Inflammatory macrophage treated with lipopolysaccharide for 4 hours (primary cell): ENCODE measurements at regions not wholly inside any gene's neighbourhood (a gene's known extent, or its start where the extent isn't known, plus 50 kb on each side); places are given as distances from the start of the nearest gene placed in this dataset.
A peak's percentile ranks its signal among the peaks of the same experiment; 100 is the strongest.

ENCODE experiments used
- DNase-seq: peaks from one replicate; pipeline ENCODE4 v3.0.0-alpha.2; 2020

- DNase-seq: no peak
Observed at GRCh38 chr19:30172613-30173242, 199.5 kb upstream of the ZNF536 start.

DNA sequence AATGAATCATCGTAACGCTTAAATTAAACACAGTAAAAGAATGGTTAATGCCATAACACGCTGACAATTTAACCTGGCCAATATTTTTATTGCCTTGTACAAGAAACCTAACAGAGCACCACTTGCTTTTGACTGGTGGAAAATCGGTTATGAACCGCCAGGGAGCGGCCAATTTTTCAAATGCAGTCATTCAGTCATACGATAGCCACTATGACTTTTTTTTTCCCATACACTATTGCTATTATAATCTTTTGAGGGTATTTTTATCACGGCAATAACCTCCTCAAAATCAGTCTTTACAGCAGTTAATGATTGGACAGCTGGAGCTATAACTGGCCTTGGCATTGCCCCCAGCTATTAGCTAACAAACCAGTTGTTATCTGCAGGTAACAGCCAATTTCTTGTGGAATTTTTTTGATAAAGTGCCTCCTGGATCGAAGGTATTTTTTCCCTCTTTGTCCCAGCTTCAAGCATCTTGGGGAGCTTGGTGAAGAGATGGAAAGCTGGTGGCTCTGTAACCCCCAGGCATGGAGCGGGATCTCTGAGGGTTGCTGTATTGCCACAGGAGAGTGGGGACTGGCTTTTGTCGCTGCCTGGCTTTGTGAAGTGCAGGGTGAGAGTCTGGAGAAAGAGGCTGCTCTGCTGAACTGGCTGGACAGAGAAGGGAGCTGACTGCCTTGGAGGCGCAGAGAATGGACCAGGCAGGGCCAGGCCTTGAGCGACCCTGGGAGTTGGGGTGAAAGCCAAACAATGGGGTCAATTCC is 198.4 kb upstream of the ZNF536 start:
- no peak for DNase-seq

GRCh38 chr19:30174357-30174645 is 197.9 kb upstream of the ZNF536 start:
- DNase-seq: no peak

DNA sequence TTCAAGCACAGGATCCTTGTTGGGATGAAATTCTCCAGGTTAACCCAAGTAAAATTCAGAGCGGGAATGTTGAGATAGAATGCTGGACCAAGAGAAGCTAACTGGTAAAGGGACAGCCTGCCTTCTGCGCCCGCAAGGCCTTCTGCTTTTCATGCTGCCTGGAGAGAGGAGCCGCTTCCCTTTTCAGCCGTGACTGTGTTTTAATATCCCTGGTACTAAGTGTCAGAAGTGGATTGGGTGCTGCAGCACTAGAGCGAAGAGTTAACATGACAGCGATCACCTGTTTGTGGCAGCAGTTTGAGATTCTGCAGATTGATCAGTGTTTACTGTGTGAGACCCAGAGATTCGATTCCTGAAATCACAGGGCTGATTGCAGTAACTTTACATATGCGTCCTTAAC is 197.4 kb upstream of the ZNF536 start:
- no peak for DNase-seq

GRCh38 chr19:30175987-30176386 is 196.2 kb upstream of the ZNF536 start:
- no peak for DNase-seq

GRCh38 chr19:30178721-30179402 is 193.3 kb upstream of the ZNF536 start:
- DNase-seq: no peak

GRCh38 chr19:30180691-30181090 is 191.5 kb upstream of the ZNF536 start:
- no peak for DNase-seq

DNA sequence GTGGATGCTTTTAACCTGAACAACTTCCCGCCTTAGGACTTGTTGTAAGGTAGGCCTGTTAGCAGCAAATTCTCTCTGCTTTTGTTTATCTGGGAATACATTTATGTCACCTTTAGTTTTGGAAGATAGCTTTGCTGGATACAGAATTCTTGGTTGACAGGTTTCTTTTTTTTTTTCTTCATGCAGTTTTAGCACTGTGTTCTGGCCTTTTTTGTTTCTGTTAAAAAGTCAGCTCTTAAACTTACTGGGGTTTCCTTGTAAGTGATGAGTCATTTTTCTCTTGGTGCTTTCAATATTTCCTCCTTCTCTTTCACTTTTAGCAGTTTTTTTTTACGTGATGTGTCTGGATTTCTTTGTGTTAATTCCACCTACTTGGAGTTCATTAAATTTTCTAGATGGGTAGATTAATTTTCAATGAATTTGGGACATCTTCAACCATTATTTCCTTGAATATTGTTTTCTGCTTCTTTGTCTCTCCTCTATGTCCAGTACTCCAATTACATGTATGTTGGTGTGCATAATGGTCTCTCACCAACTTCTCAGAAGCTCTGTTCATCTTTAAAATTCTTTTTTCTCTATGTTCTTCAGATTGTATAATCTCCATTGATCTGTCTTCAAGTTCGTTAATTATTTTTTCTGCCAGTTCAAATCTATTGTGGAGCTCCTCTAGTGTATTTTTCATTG is 188.2 kb upstream of the ZNF536 start:
- no peak for DNase-seq

DNA sequence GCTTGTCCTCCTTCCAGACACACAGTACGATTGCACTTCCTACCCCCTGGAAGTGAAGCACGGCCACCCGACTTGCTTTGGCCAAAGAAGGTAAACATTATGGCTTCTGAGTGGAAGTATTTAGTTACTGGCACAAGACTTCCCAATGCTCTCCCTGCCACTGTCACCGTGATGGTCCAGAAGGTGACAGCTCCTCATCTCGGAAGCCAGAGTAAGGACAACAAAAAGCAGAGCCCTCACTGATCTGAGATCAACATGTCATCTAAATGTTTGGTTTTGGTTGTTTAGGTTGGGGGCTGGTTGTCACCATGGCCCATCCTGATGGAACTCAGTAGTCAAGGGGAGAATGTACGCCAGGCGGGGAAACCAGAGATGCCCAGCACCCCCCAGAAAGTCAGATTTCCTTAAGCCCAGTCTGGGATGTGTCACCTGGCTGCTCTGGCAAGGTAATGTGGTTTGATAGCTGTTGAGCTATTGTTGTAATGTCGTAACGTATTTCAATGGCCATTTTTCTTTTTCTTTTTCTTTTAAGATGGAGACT is 170.1 kb upstream of the ZNF536 start:
- DNase-seq: no peak

GRCh38 chr19:30204721-30205120 is 167.5 kb upstream of the ZNF536 start:
- no peak for DNase-seq

- no peak for DNase-seq
Observed at GRCh38 chr19:30206187-30206586, 166.0 kb upstream of the ZNF536 start.

GRCh38 chr19:30207357-30207756 is 164.8 kb upstream of the ZNF536 start:
- no peak for DNase-seq

DNA sequence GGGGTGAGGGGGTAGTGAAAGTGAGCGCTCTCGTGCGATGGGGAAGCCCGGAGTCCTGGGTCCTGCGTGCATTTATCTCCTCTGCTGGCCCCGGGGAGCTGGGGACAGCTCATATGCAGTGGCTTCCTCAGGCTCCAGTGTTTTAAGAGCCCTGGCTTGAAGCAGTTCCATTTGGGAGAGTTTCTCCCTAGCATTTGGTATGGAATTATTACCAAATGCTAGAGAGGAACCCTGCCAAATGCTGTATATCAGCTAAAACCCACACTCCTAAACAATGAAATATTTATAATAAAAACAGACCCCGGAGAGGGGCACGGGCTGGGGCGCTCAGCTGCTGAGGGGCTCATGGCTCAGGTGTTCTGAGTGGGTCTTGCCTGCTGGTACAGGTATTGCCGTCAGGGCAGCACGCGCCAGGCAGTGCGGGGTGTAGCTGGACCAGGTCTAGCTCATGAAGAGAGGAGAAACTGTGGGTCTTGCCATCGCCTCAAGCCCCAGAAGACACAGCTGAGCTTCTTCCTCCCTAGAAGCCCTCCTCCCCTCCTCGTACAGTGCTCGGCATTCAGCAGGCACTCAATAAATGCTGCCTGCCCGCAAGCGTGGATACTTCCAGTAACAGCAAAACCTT is 163.6 kb upstream of the ZNF536 start:
- no peak for DNase-seq

DNA sequence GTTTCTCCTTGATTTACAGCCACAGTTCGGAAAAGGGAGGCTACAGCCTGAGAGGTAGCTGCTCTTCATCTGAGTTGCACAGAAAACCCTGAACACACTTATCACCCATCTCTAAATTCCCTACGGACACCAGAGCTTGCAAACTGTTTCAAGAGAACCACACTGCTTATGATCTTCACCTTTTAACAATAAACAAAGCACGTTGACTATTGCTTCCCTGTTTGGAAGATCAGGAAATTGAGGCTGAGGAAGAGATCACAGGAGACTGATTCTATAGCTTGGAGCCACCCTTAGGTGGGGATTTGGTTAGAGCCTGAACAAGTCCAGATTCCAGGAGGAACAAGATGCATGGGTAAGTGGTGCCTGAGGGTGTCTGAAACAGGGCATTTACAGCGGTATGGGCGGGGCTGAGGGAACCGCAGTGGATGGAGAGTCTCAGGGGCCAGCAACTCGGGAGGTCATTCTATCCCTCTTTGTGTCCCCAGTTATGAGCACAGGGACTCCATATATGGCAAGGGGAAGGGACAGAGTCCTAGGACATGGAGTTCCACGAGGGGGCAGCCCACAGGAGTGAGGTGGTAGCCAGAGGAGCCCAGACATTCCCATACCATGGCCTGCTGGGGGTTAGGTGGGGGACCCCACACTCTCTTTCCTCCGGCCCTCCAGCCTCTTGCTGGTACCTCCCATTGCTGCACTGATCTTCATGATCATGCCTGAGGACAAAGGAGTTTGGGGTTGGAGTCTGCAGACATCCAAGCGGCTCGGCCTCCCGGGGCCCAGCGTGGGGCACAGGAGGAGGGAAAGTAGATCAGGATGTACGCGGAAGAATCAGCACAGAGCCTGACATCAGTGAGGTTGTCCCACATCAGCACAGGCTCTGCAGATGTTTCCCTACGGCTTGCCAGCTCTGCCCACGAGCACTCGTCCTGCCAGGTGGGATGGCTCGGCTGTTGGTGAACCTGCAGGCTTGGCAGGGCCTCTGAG is 162.3 kb upstream of the ZNF536 start:
- DNase-seq: no peak

- no peak for DNase-seq
Observed at GRCh38 chr19:30212574-30212973, 159.6 kb upstream of the ZNF536 start.

- peak; percentile 26 for DNase-seq
Observed at GRCh38 chr19:30214651-30215051, 157.5 kb upstream of the ZNF536 start.

GRCh38 chr19:30215248-30215647 is 156.9 kb upstream of the ZNF536 start:
- DNase-seq: no peak

DNA sequence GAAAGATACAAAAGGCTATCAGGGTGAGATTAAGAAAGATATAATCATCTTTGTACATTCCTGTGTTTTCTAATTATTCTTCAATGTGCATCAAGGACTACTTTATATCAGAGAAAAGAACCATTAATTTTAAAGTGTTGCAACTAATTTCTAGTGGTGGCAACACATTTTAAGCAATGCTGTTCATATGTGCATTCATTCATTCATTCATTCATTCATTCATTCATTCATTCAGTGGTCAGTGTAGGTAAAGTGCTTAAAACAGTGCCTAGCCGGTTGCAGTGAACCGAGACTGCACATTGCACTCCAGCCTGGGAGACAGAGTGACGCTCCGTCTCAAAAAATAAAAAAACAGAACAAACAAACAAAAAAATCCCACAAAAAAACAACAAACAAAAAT is 155.7 kb upstream of the ZNF536 start:
- DNase-seq: no peak

GRCh38 chr19:30217461-30217860 is 154.7 kb upstream of the ZNF536 start:
- no peak for DNase-seq

DNA sequence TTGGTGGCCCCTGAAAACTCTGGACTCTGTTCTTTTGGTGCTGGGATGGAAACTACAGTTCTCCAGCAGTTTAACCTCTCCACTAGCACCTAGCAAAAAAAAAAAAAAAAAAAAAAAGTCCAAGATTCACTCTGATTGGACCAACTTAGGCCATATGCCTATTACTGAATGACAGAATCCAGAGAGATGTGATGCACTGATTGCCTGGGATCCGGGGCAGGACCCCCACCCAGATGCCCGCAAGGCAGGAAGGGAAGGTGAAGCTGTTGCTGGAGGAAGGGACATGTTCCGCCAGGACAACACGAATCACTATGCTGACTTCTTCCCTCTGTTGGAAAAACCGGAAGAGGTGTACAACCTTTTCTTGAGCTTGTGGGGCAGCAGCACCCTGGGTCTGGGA is 152.5 kb upstream of the ZNF536 start:
- no peak for DNase-seq

DNA sequence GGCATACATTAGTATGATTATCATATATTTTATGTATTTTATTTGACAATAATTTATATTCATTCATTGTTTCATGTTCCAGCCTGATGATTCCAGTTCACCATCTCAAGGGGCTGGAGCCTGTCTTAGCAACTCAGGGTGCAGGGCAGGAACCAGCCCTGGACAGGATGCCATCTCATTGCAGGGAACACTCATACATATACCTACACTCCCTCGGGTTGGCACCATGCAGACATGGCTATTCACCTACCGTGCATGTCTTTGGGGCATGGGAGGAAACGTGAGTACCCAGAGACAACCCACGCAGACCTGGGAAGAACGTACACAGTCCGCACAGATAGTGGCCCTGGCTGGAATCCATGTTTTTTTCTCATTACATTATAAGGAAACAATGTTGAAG is 151.0 kb upstream of the ZNF536 start:
- DNase-seq: no peak

GRCh38 chr19:30222428-30222873 is 149.7 kb upstream of the ZNF536 start:
- no peak for DNase-seq
